NCI-H1048 (cell line): ENCODE measurements at regions not wholly inside any gene's neighbourhood (a gene's known extent, or its start where the extent isn't known, plus 50 kb on each side); places are given as distances from the start of the nearest gene placed in this dataset.

Experiments
- DNase-seq: peaks from one replicate; lab custom pipeline; 2025; lab: John Stamatoyannopoulos, UW

DNA sequence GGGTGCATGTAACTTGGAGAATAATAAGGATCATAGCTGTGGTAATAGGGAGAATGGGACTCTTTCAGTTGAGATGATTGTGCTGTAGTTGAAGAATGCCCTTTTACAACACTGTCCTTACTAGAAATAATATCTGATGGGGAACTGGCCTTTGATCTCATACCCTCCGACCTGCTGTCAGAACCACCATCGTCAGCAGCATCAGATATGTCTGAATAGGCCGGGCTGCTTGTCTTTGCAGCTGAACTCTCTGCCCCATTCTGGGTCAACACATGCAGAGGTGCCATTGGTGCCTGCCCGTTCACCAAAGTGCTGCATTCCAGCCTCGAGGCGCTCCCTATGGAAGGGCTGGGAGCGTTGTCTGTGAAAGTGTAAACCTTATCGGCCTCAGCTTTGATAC, 99.1 kb downstream of the ZNF608 start:
- no peak for DNase-seq

DNA sequence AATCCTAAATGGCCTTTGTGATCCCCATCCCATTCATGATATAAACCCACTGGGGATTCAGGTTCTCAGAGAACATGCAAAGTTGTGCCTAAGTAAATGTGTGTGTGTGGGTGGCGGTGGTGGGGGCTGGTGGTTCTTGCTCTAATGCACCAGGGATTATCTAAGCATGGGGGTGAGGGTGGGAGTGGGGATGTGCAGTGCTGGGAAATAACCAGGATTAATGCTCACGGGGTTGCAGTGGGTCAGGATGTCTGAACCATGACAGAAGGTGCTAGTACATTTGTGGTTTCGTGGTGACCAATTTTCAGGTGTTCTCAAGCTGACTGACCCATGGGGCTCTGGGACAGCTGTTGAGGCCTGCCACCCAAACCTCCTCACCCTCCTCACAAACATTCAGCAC, 101.0 kb downstream of the ZNF608 start:
- no peak for DNase-seq

DNA sequence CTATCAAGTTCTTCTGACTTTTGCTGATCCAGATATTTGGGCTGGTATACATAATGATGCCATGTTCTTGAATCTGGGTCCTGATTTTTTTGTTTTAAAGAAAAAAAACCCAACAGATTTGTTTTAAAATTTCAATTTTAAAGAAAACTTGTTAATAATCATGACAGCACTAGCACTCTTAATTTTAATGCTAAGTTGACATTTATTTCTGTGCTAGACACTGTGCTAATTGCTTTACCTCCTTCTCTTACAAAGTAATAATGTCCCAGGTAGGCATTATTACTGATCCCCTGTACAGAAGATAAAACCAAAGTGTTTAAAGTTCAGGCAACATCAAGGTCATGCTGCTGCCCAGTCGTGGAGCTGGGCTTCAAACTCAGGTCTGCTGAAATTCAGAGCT, 101.9 kb downstream of the ZNF608 start:
- no peak for DNase-seq

DNA sequence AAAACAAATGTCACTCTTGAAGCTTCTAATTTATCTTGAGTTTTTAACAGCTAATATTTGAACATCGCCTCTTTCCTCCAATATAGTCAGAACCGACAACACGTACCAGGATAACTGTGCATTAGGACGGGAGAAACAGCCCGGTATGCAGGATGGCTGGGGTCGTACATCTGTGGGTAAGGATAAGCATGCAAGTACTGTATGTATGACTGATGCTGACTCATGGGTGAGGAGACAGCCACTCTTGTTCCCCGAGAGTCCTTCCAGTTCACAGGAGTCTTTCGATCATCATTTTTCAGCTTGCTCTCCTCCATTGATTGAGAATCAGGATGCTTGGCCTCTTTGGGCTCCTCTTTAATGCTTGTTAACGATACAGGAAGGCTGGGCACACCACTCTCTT, 102.3 kb downstream of the ZNF608 start:
- no peak for DNase-seq

DNA sequence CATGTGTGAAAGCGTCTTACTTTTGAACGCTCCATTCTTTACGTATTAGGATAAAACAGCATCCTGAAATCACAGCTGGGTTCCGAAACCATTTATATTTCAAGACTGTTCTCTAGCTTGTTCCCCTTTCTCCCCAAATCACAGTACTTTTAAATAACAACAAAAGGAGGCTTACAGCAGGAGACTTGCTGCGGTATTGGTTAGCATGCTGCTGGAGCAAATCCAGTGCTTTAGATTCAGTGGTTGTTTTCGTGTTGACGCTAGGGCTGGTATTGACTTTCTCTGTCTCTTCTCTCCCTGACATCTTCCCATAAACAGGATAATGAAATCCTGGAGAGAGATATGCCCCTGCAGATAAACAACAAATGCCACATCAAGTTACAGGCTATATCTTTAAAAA, 103.1 kb downstream of the ZNF608 start:
- no peak for DNase-seq

DNA sequence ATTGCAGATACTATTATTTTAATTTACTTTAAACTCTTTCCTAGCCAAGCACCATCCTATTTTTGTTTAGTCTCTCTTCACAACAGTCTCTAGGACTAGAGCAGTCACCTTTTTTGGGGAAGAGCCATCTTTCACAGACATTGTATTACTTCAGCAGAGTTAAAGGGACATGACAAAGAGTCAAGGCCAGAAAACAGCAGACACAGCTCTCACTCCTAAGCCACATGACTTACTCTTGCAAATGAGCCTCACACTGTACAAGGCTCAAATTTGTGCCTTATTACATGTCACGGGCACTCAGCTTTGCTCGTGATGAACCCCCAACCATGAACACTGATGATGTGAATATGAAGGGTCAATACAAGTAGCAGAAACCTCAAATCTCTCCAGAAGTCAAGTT, 104.3 kb downstream of the ZNF608 start:
- no peak for DNase-seq

DNA sequence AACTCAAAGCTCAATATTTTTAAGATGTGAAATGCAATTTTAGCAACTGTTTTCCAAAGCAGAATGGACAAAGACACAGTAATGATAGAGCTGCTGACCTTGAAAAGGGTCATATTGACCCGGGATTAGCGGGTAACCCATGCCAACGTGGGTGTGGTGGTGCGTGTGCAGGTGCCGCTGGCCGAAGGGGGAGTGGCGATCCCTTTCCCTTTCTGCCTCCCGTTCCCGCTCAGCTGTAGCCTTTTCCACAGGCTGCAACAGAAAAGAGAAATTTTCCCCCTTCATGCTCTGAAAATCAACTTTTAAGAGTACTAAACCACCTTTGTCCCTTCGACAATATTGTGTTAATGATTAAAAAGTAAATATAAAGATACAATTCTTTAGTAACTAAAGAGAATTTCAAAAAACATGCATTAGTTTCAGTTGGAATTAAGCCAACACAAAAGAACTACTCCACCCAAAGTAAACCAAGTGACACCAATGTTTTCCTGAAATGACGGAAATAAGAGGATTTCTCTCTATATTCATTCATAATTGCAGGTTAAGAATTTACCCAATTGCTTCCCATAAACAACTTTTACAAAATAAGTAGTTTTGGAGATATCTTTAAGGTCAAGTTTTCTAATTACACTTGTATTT, 105.2 kb downstream of the ZNF608 start:
- DNase-seq = no peak

DNA sequence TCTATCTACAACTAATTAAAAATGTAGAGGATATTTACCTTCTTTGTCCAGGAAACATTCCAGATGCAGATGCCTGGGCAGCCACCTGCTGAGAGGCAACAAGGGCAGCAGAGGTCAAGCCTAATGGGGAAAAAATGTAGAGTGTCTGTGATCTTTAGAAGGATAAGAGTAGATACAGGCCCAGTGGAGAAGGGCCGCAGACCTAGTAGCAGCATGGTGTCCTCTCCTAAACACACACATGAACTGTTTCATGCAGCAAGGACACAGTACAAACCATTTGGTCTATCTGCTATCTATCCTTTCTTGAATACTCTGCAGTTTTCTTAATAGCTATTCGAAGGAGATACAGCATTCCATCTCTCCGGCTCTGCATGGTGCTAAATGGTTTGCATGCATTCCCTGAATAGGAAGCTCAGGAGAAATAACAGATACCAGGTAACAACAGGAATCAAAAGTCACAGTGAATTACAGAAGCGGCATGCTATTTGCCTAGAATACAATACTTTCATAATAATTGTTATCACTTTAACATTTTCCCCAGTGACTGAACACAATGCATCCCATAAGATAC, 107.3 kb downstream of the ZNF608 start:
- no peak for DNase-seq

DNA sequence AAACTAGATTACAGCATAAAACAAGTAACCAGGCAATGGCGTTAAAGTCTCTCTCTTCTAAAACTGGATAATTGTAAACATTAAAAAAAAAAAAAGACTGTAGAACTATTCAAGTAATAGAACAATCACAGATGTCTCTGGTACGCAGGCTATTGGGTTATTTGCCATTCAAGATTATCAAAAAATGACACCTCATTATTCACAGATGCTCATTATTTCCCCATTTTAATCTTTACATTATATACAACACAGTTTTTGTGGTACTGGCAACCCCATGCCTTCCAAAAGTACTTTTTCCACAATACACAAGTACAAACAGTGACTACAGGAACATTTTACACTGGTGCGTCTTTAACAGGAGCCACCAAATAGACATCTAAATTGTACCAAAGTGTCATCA, 109.4 kb downstream of the ZNF608 start:
- no peak for DNase-seq

DNA sequence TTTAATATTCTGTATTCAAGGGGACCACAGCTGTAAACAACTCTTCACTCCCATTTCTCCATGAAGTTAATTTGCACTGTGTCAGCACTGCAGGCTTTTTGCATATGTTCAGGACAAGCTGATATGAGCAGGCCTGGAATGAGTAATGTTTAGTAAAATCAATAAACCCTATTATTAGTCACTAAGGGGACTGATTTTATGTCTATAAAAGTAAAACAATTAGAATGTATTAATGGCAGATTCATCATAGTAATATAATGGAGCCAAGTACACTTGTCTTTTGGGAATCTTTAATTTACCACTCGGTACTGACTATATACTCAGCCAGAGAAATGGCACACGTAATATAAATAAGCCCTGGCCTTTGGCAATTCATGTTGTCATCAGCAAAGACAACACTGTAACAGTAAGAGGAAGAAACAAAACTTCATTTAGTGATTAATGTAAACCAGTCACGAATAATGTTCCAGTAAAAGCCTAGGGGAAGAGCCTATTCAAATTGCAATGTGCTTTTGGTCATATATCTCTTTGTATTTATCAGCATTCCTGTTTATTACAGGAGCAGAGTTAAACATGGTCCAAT, 111.6 kb downstream of the ZNF608 start:
- peak; percentile 50 for DNase-seq

DNA sequence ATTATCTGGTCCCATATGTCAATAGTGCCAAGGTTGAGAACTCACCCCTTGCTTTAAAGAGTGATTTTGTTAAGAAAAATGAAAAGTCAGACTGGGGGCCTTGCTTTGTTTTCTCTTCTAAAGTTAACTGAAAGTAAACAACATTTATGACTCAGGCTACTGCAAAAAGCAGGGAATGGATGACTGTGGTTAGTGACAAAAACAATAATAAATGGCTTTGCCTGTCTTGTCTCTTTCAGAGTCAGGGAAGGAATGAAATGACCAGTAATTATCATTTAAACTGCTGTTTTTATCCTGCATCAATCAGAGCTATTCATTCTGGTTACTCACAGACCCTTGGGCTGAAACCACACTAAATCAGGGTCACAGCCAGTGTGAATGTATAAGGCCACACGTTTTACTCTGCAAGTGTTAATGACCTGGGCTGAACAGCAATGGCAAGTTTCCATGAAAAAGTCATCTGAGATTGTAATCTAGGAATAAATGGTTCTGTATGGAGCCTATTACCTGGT, 112.2 kb downstream of the ZNF608 start:
- DNase-seq = no peak

DNA sequence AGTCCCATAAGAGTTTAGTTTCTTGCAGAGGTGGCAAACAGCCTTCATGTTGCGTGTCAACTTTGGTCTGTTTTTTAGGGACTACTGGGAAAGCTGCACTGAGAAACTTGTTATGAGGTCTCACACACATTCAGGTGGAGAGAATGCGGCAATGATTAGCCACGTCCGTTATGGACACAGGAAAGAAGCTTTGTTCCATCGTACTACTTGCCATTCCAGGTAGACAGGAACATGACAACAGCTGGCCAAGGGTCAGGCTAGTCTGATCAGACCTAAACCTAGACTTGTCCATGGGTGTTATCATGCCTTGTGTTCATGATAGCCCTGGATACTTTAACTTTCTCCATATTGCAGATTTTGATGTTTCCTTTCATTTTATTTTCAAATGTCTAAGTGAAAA, 113.2 kb downstream of the ZNF608 start:
- no peak for DNase-seq

DNA sequence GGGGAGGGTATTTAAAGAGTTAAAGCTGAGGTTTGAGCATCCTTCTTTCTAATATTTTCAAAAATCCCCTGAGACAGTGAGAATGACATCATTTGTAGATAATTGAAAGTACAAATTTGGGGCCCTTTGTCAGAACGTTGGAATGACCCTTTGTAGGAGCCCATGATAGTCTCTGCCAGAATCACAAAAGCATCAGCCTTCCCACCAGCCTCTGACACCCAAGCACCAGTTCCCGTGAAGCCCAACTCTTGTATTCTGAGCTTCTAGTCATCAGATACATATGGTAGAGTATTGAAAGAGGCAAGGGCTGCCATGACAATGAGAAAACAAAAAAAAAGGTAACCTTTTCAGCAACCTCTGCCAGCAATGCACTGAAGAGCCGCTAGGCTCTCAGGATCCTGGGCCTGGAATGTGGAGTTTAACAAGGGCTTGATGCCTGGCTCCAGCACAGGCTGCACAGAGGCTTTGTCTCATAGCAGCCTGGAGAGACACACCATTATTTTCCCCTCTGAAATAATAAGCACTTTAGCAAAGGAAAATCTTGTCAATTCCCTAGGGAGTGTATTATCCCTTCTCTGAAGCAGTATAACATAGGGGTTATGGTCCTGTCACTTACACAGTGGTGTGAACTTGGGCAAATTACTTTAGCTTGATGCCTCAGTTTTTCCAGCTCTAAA, 114.4 kb downstream of the ZNF608 start:
- DNase-seq = no peak

DNA sequence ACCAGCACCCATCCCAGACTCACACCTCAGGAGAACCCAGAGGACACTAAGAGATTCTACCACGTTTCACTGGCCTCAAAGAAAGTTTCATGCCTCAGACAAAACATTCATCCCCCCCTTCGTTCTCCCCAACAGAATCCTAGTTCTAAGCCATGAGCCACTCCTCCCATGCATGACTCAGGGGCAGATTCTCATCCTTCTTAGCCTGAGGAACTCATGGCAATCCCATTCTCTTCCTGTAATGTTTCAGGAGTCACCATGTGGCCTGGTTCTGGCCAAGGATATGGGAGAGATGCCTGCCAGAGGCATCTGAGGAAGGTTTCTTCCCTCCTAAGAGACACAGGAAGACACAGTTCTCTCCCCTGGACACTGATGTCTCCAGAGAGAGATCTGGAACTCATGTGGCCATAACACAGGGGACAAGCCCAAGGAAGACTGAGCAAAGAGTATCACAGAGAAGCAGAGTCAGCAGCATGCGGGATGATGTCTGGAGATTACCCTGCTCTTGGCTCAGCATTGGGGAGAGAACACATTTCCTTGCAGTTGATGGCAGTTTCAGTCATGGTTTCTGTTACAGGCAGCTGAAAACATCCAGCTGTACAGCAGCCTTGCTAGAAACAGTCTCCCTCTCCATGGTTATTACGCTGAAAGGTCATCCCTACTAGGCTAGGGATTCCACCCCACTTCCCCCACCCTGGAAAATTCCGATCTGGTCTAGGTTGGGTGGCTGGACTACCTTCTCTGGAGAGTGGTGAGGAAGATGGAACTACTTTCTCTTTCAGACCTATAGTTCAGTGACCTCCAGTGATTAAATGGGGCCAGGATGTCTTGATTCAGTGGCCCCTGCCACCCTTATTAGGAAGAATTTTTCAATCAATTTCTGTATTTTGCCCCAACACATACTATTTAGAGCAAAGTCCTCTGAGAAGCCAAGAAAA, 115.4 kb downstream of the ZNF608 start:
- no peak for DNase-seq

DNA sequence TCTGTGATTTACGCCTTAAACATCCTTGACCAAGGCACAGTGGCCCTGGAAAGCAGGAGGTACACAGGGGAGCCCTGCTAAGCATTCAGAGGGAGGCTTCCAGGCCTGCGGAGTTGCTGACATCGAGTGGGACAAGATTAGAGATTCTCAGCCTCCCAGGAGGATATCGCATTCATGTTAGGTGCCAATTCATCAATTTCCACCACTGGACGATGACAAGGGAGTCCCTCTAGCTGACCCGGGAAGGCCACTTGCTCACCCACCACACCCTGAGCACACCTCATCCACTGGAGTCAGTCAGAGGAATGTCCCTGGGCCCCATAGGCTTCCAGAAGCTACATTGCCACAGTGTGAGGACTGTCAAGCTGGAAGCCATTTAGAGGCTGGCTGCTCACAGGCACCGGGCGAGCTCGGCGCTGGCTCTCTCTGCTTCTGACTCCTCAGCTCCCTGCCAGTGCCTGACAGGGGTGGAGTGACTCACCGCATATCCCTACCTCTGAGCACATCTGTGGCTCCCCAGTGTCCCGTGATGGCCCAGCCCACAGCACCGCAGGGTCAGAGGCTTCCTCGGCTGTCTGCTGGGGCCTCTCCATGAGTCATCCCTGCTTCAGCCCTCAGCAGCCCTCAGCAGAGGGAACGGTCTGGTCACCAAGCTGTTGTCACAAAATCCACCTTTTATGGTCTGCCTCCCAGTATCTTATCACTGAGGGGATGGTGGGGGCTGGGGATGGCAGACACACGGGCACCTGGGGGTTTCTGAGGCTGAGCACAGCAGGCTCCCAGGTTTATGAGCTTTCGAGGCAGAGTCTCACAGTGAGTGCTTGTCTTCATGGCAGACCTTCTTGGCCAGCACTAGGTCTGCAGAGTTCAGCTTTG, 117.5 kb downstream of the ZNF608 start:
- DNase-seq = no peak

DNA sequence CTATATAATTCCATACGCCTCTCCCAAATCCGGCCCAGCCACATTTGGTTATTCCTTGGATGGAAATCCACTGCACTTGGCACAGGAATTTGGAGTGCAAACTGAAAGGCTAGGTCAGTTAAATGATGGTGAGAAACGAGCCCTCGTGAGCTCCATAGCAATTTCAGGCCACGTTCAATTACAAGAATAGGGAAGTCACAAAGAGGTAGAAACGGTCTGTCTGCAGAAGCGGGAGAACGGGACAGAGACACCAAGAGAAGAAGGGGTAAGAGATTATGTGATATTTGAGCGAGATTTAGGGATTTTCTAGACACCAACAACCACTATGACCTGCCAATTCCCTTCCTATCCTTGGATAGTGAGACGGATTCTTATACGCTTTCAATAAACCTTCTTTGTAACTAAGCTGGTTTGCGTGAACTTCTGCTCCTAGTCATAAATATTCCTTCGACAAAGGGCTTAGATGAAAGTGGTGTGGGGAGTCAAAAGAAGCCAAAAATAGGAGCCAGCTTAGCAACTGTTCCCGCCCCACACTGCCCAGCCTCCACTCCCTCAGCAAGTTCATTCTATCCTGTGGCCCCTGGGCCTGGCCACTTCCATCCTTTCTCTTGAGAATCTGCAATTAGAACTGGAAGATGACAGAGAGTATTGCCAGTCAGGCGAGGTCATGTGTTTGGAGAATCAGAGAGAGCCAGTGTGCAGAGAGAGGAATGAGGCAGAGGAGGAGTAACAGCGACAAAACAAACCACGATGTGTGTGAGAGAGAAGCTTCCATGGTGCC, 118.4 kb downstream of the ZNF608 start:
- DNase-seq = no peak

DNA sequence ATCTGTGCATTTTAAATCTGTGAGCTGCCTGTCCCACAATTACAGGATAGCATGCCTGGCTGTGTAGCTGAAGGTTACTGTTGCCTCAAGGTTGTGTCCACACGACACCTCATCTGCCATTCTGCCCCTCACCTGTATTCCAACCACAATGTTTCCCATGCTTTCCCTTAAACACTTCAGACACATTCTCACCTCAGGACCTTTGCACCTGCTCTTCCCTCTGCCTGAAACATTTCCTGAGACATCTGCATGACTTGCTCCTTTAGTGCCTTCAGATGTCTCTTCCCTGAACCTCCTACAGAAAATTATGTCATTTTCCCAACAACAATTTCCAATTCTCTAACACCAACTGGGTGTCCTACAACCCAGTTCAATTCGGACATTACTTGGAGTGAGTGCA, 120.4 kb downstream of the ZNF608 start:
- DNase-seq = no peak

DNA sequence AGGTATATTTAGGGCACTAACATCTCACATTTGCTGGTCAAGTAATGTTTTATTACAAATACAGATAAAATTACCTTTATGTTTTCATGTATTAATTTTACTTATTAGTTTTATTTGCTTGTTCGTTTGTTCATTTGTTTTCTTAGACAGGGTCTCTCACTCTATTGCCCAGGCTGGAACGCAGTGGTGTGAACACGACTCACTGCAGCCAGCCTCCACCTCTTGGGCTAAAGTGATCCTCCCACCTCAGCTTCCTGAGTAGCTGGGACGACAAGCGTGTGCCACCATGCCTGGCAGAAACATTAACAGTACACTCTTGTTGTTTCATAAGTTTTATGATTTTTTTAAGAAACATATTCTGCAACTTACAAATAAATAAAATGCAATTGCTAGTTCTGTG, 123.2 kb downstream of the ZNF608 start:
- no peak for DNase-seq

DNA sequence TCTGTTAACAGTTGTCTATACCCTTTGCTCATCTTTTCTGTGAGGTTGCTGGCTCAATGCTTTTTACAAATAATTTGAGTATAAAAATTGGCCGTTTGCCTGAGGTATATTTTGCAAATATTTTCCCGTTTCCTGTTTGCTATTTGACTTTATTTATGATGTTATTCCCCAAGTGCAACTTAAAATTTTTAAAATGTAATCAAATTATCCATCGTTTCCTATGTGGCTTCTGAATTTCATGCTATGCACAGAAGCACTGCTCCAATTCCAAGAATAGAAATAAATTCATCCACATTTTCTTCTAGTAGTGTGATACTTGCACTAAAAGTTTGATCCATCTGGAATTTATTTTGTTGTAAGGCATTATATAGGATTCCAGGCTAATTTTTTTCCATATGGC, 123.6 kb downstream of the ZNF608 start:
- DNase-seq = no peak

DNA sequence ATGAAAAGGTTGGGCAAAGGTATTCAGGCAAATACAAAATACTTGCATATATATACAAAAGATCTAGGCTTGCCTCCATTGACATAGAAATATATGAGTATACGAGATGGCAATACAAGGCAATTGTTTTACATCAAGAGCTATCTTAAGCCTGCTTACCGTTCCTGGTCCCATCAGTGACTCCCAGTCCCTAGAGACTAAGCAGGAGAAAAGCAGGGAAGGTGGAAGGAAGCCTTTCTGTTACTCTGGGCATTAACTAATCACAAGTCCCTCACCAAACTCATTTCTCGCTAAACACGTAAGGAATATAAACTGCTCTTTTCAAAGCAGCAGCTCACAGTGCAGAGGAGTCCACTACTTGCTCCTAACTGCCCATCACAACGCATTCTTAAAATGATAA, 125.2 kb downstream of the ZNF608 start:
- DNase-seq = no peak
